Heart left ventricle (tissue), 16 donors: ENCODE measurements at regions not wholly inside any gene's neighbourhood (a gene's known extent, or its start where the extent isn't known, plus 50 kb on each side); places are given as distances from the start of the nearest gene placed in this dataset.

ENCODE experiments used
- ATAC-seq, 4 donors: fragments of 200-7000 bp; cut with Tn5 transposase; one replicate each; pipeline ENCODE4 v1.9.1; 2020 to 2022; ENCODE audit warnings: moderate library complexity in 4 of 4, mild to moderate bottlenecking in 3 of 4, moderate number of reproducible peaks in 1 of 4
- DNase-seq, 5 donors: peaks; one replicate each; pipeline ENCODE4 v3.0.0-alpha.2; 2020
- H3K27ac ChIP-seq, 12 donors: fragments of 200-600 bp; sonication (generic) in 4 of 12; one replicate each; pipeline versions ENCODE4 v1.5.0 to v1.8.0; 2016 to 2022; ENCODE audit warnings: mild to moderate bottlenecking in 2 of 12
- H3K27me3 ChIP-seq, 9 donors: fragments of 200-600 bp; sonication (generic) in 2 of 9; one replicate each; pipeline versions ENCODE4 v1.5.1 to v1.8.0; 2016 to 2022; ENCODE audit warnings: mild to moderate bottlenecking in 3 of 9
- H3K36me3 ChIP-seq, 9 donors: fragments of 200-600 bp; sonication (generic) in 2 of 9; one replicate each; pipeline versions ENCODE4 v1.5.0 to v1.8.0; 2018 to 2022; ENCODE audit warnings: mild to moderate bottlenecking in 2 of 9
- H3K4me1 ChIP-seq, 12 donors: fragments of 200-600 bp; sonication (generic) in 4 of 12; one replicate each; pipeline versions ENCODE4 v1.5.0 to v1.8.0; 2016 to 2022; ENCODE audit warnings: mild to moderate bottlenecking in 3 of 12
- H3K4me3 ChIP-seq, 12 donors: fragments of 200-600 bp; sonication (generic) in 4 of 12; one replicate each; pipeline versions ENCODE4 v1.5.0 to v1.8.0; 2017 to 2022; ENCODE audit warnings: mild to moderate bottlenecking in 9 of 12, moderate library complexity in 4 of 12
- H3K9me3 ChIP-seq, 12 donors: fragments of 200-600 bp; sonication (generic) in 4 of 12; one replicate each; pipeline versions ENCODE4 v1.5.0 to v1.8.0; 2016 to 2022; ENCODE audit warnings: mild to moderate bottlenecking in 1 of 12
- POLR2A ChIP-seq, 2 donors: fragments of 450-650 bp; IDR thresholded peaks; one replicate each; pipeline ENCODE4 v1.6.1; 2017; ENCODE audit warnings: antibody characterized with exemption in 2 of 2, mild to moderate bottlenecking in 2 of 2, moderate library complexity in 2 of 2
- WGBS, 4 donors: extraction: QIAGEN DNeasy Blood & Tissue Kit in 2 of 4; methylation state at CpG; one replicate each; pipeline versions ENCODE4 v1.1.5 to v1.1.7; 2013 to 2018; 5-methylcytosine and 5-hydroxymethylcytosine counted together
- intact Hi-C, 10 donors: fragments of 100-400 bp; cut with DNase I; formaldehyde crosslinking; loops; one replicate each; pipeline versions ENCODE4 v1.11.1 to v1.14.2; 2022
- TF ChIP-seq, protein P1 (sequence below), 12 donors: fragments of 200-600 bp; sonication (generic) in 4 of 12; IDR thresholded peaks; one replicate each; pipeline versions ENCODE4 v1.5.0 to v1.8.0; 2018 to 2022; ENCODE audit warnings: antibody characterized with exemption in 12 of 12, mild to moderate bottlenecking in 5 of 12
- donor health status: ischemic (EF 13 %, LVEDD 7.1; RV severe dilation, severe dysfunction).
- donor health status: healthy with polysubstance abuse.
- donor health status: DM: no; HTN: yes; CAD: no.
- donor health status: DM: no; HTN: no; CAD: no.
- donor health status: ischemic (EF 25% LVEDD 6.9; RV normal size, moderate dysfunction).
- donor health status: ischemic (EF 25% LVEDD 5.7; RV mildly dilated, moderate dysfunction).
- donor health status: healthy.
- donor health status: DM: yes; HTN: yes; CAD: no.
- donor health status: ischemic (EF 35%, LVEDD 5.7; RV mildly dilated, moderate dysfunction).
- donor health status: nonischemic (EF 11% LVEDD 7.7; RV severe dilation, severe dysfunction).
- donor health status: DM: yes; HTN: yes; CAD: no.
- donor health status: PGD.
- donor health status: ischemic (EF 29% LVEDD 5.4; RV normal size, mild dysfunction).
- donor health status: nonischemic (EF 23%, LVEDD 6.1; RV moderate dilation, normal function).

DNA sequence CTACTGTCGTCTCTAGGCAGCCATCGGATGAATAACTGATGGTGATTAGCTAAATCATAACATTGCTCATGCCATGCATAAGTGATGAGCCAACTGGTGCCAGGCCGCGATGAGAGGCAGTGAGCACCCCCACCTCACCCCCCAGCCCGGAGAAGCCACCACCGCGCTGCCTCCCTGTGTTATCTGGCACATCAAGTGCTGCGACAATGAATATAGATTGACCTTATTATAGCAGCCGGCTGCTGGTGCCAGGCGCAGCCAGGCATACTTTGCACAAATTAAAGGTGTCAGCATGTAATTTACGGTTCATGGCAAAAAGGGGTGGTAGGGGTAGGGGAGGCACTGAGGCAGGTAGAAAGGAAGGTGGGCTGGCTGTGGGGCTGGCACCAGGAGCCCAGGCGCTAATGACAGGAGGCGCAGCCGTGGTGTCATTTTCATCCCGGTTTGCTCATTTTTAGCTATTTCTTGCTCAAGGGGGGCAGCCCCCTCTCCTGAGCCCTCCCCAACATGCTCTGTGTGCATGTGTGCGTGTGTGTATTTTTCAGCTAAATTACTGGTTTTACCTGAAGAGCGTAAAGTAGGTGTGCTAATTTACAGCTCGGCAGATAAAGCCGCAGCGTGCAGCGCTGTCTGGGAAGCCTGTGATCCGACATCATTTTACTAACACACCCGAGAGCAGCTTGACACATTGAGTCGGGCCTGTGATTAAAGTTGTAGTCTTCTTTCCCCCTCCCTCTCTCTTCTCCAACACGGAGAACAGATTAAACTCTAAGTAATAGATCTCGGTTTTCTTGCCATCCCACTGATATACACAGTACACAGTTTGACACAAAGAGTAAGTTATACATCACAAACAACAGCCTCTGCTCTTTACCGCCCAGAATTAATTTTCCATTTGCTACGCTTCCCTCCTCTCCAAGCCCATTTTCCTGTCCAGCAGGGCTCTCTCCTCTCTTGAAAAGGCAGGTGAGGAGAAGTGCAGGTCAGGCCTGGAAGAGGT lies 212.3 kb downstream of the RPLP1 start:
- Histone ChIP-seq H3K4me1 (peaks cover 0 to 53% (median 4%) of the 10 kb centered on the region in 12 donors), H3K36me3 (no peaks in the 10 kb centered on the region), H3K4me3 (no peak overlapping the region), H3K9me3 (no peaks in the 10 kb centered on the region), H3K27me3 (peaks cover 0 to 35% (median 9%) of the 10 kb centered on the region in 9 donors), H3K27ac (no peak overlapping the region)
- intact Hi-C loops: no loop called here
- DNase-seq (no peak), ATAC-seq (no peak)
- WGBS, 4 donors: 59 to 63% (median 61%) methylated on average over 28 of the region's 28 CpGs
- TF ChIP-seq, protein P1, sequence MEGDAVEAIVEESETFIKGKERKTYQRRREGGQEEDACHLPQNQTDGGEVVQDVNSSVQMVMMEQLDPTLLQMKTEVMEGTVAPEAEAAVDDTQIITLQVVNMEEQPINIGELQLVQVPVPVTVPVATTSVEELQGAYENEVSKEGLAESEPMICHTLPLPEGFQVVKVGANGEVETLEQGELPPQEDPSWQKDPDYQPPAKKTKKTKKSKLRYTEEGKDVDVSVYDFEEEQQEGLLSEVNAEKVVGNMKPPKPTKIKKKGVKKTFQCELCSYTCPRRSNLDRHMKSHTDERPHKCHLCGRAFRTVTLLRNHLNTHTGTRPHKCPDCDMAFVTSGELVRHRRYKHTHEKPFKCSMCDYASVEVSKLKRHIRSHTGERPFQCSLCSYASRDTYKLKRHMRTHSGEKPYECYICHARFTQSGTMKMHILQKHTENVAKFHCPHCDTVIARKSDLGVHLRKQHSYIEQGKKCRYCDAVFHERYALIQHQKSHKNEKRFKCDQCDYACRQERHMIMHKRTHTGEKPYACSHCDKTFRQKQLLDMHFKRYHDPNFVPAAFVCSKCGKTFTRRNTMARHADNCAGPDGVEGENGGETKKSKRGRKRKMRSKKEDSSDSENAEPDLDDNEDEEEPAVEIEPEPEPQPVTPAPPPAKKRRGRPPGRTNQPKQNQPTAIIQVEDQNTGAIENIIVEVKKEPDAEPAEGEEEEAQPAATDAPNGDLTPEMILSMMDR (IDR thresholded peaks at IDR 0.05): no peak
- no peak for TF ChIP-seq POLR2A (IDR thresholded peaks at IDR 0.05)

DNA sequence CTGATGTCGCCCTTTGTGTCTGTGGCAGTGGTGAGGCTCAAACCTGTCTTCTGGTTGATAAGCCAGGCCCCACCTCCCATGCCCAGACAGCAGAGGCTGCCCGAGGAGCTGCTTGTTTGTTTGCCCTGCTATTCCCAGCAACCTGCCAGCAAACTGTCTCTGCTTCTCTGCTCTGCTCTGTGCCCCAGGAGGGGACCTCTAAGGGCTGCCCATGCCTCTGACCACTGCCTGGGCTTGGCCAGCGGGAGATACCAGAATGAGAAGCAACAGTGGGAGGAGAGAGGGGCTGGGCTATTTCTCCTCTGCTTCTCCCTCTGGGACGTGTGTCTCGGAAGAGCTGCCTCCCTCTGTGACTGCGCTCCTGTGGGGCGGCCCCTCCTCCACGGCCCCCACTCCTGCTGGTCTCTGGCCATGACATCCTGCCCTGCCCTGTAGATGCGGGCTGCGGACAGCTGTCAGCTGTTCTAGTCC lies 213.1 kb downstream of the RPLP1 start:
- TF ChIP-seq, protein P1 (IDR thresholded peaks at IDR 0.05): no peak
- TF ChIP-seq POLR2A (IDR thresholded peaks at IDR 0.05): no peak
- no peak overlapping the region for H3K4me3 ChIP-seq
- ATAC-seq (peak in 1 of 4 donors; percentile 25), DNase-seq (no peak)
- no peaks in the 10 kb centered on the region for H3K36me3 ChIP-seq
- intact Hi-C loops: no loop called here
- 25 to 38% (median 32%) methylated on average over 9 to 10 of the region's 10 CpGs for WGBS, 4 donors
- H3K27me3 ChIP-seq: peaks cover 0 to 32% (median 6%) of the 10 kb centered on the region in 9 donors
- peak overlapping the region in 1 of 12 donors; percentile 76 for H3K27ac ChIP-seq
- H3K4me1 ChIP-seq: peaks cover 0 to 53% (median 4%) of the 10 kb centered on the region in 12 donors
- no peaks in the 10 kb centered on the region for H3K9me3 ChIP-seq

DNA sequence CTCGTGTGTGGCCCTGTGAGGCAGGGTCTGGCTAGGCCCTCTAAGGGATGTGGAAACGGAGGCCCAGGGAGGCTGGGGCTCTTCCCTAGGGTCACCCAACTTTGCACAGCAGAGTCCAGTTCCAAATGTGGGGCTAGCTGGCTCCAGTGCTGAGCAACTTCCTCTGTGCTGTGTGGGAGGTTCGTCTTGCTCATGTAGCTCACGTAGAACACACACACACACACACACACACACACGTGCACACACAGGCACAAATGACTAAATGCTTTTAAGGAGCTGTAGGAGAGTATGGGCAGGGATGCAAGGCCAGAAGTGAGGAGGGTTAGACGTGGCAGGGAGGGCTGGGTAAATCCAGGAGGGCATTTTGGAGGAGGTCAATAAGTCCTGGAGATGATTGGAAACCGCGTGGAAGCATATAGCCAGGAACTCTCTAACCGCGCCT lies 213.8 kb downstream of the RPLP1 start:
- Histone ChIP-seq H3K9me3 (no peaks in the 10 kb centered on the region), H3K4me3 (no peak overlapping the region), H3K27ac (peak overlapping the region in 1 of 12 donors; percentile 76), H3K36me3 (no peaks in the 10 kb centered on the region), H3K4me1 (peaks cover 0 to 47% (median 4%) of the 10 kb centered on the region in 12 donors), H3K27me3 (peaks cover 0 to 26% (median 6%) of the 10 kb centered on the region in 9 donors)
- DNase-seq (peak in 4 of 5 donors; percentile 20 to 44 (median 34)), ATAC-seq (peak; percentile 39 to 64 (median 50))
- no peak for TF ChIP-seq POLR2A (IDR thresholded peaks at IDR 0.05)
- TF ChIP-seq, protein P1 (IDR thresholded peaks at IDR 0.05): no peak
- WGBS, 4 donors: 67 to 79% (median 70%) methylated on average over 10 of the region's 10 CpGs
- intact Hi-C loops: no loop called here
